Stimulated activated naive CD4-positive, alpha-beta T cell (primary cell): ENCODE measurements at regions not wholly inside any gene's neighbourhood (a gene's known extent, or its start where the extent isn't known, plus 50 kb on each side); places are given as distances from the start of the nearest gene placed in this dataset.
"Not testable (repeated sequence)": the region's sequence is repeated elsewhere in the genome, so short reads cannot be mapped to it uniquely, and the experiment has no call there.

Experiments
- DNase-seq, 6 experiments: peaks; one replicate each; lab custom pipeline; 2025; lab: John Stamatoyannopoulos, UW

GRCh38 chr2:192953116-192953515, 758.4 kb upstream of the TMEFF2 start:
- DNase-seq = no peak

GRCh38 chr2:192952245-192952644, 757.5 kb upstream of the TMEFF2 start:
- DNase-seq = no peak

- DNase-seq = no peak
Measured at GRCh38 chr2:192948316-192948715, 753.6 kb upstream of the TMEFF2 start.

- DNase-seq = no peak
Measured at GRCh38 chr2:192947352-192947751, 752.6 kb upstream of the TMEFF2 start.

- DNase-seq = no peak
Measured at GRCh38 chr2:192940767-192941166, 746.0 kb upstream of the TMEFF2 start.

- DNase-seq = no peak
Measured at GRCh38 chr2:192932376-192932775, 737.6 kb upstream of the TMEFF2 start.

GRCh38 chr2:192921631-192922030, 726.9 kb upstream of the TMEFF2 start:
- not testable (repeated sequence) for DNase-seq

GRCh38 chr2:192901446-192901845, 706.7 kb upstream of the TMEFF2 start:
- DNase-seq = no peak

GRCh38 chr2:192899466-192899865, 704.7 kb upstream of the TMEFF2 start:
- DNase-seq = no peak

GRCh38 chr2:192893976-192894375, 699.2 kb upstream of the TMEFF2 start:
- DNase-seq = not testable (repeated sequence)

GRCh38 chr2:192888109-192888508, 693.4 kb upstream of the TMEFF2 start:
- DNase-seq = no peak

- DNase-seq = no peak
Measured at GRCh38 chr2:192887337-192887736, 692.6 kb upstream of the TMEFF2 start.

- no peak for DNase-seq
Measured at GRCh38 chr2:192886636-192887035, 691.9 kb upstream of the TMEFF2 start.

- no peak for DNase-seq
Measured at GRCh38 chr2:192885569-192886160, 690.9 kb upstream of the TMEFF2 start.

GRCh38 chr2:192877159-192877558, 682.4 kb upstream of the TMEFF2 start:
- no peak for DNase-seq

- DNase-seq = no peak
Measured at GRCh38 chr2:192876698-192877097, 682.0 kb upstream of the TMEFF2 start.

GRCh38 chr2:192854706-192855105, 660.0 kb upstream of the TMEFF2 start:
- no peak for DNase-seq

- DNase-seq = no peak
Measured at GRCh38 chr2:192854031-192854430, 659.3 kb upstream of the TMEFF2 start.

- no peak for DNase-seq
Measured at GRCh38 chr2:192828947-192829346, 634.2 kb upstream of the TMEFF2 start.

- DNase-seq = no peak
Measured at GRCh38 chr2:192828175-192828574, 633.4 kb upstream of the TMEFF2 start.

- DNase-seq = no peak
Measured at GRCh38 chr2:192827735-192828134, 633.0 kb upstream of the TMEFF2 start.

GRCh38 chr2:192814376-192814775, 619.6 kb upstream of the TMEFF2 start:
- DNase-seq = no peak

GRCh38 chr2:192813341-192813740, 618.6 kb upstream of the TMEFF2 start:
- no peak for DNase-seq

- DNase-seq = no peak
Measured at GRCh38 chr2:192809173-192809572, 614.4 kb upstream of the TMEFF2 start.

- DNase-seq = no peak
Measured at GRCh38 chr2:192783643-192784042, 588.9 kb upstream of the TMEFF2 start.
